H1 (cell line): ENCODE measurements at regions not wholly inside any gene's neighbourhood (a gene's known extent, or its start where the extent isn't known, plus 50 kb on each side); places are given as distances from the start of the nearest gene placed in this dataset.

Source experiments
- CTCF ChIA-PET: fragments of 300-600 bp; sonication (Branson Sonifier 250); formaldehyde crosslinking; loops from one replicate; lab custom pipeline; 2021; ENCODE audit not compliant: partially characterized antibody; lab: Charles Lee
- POLR2A ChIA-PET: fragments of 300-600 bp; sonication (Branson Sonifier 250); formaldehyde crosslinking; loops from one replicate; lab custom pipeline; 2021; ENCODE audit warnings: inconsistent platforms; ENCODE audit not compliant: partially characterized antibody; lab: Charles Lee
- DNase-seq, 2 experiments: peaks; one replicate each; pipeline versions ENCODE4 v3.0.0 to v3.0.0-alpha.2; 2010 to 2022; ENCODE audit warnings: low spot score in 2 of 2, low read depth in 1 of 2, mixed read lengths in 1 of 2
- FAIRE-seq: peaks from 2 replicates; lab custom pipeline; 2011; peaks lifted over from hg19 to GRCh38; lab: Jason Lieb, UNC
- H2AFZ ChIP-seq: 2 replicates; pipeline ENCODE4 v1.8.1; 2012; ENCODE audit warnings: low read length, inconsistent platforms
- H2AK5ac ChIP-seq: 2 replicates; pipeline ENCODE4 v1.6.1; 2013; ENCODE audit warnings: low read depth, low read length
- H2BK120ac ChIP-seq: replicated peaks from 2 replicates; pipeline ENCODE3; 2013; ENCODE audit warnings: low read depth, low read length, inconsistent platforms
- H2BK12ac ChIP-seq: 2 replicates; pipeline ENCODE4 v1.6.1; 2013; ENCODE audit warnings: low read depth, low read length
- H2BK15ac ChIP-seq: 2 replicates; pipeline ENCODE4 v1.6.1; 2013; ENCODE audit warnings: low read length
- H2BK20ac ChIP-seq: 2 replicates; pipeline ENCODE4 v1.6.1; 2013; ENCODE audit warnings: low read length
- H2BK5ac ChIP-seq: 2 replicates; pipeline ENCODE4 v1.6.1; 2013; ENCODE audit warnings: low read depth, low read length
- H3K14ac ChIP-seq: 2 replicates; pipeline ENCODE4 v1.6.1; 2013; ENCODE audit warnings: inconsistent platforms; ENCODE audit not compliant: insufficient read length
- H3K18ac ChIP-seq: 2 replicates; pipeline ENCODE4 v1.6.1; 2013; ENCODE audit warnings: low read length; ENCODE audit errors: extremely low read depth
- H3K23ac ChIP-seq: 2 replicates; pipeline ENCODE4 v1.6.1; 2013; ENCODE audit warnings: inconsistent platforms; ENCODE audit not compliant: insufficient read length
- H3K23me2 ChIP-seq: 2 replicates; pipeline ENCODE4 v1.6.1; 2013; ENCODE audit warnings: low read depth, low read length
- H3K27ac ChIP-seq: 2 replicates; pipeline ENCODE4 v1.6.1; 2011; ENCODE audit warnings: low read depth, low read length, inconsistent platforms
- H3K27me3 ChIP-seq, 4 experiments: replicated peaks in 1 of 4; 1 replicate in 1 of 4; 2 replicates in 3 of 4; pipeline versions ENCODE4 v1.6.1 to v1.8.1; 2011 to 2013; ENCODE audit warnings: low read length in 3 of 4, mild to moderate bottlenecking in 3 of 4, inconsistent platforms in 2 of 4, mixed read lengths in 2 of 4, moderate library complexity in 1 of 4; ENCODE audit not compliant: control insufficient read depth in 3 of 4, insufficient read depth in 3 of 4; ENCODE audit errors: extremely low read depth in 1 of 4
- H3K36me3 ChIP-seq, 4 experiments: 2 replicates each; pipeline versions ENCODE4 v1.6.1 to v1.8.1; 2011 to 2013; ENCODE audit warnings: mild to moderate bottlenecking in 4 of 4, low read length in 3 of 4, moderate library complexity in 2 of 4, control low read depth in 1 of 4, inconsistent platforms in 1 of 4; ENCODE audit not compliant: insufficient read depth in 4 of 4, control insufficient read depth in 2 of 4
- H3K4ac ChIP-seq: replicated peaks from 2 replicates; pipeline ENCODE3; 2013; ENCODE audit warnings: low read length, low read depth, mixed read lengths, inconsistent platforms; ENCODE audit not compliant: insufficient read length
- H3K4me1 ChIP-seq, 4 experiments: replicated peaks in 1 of 4; 1 replicate in 1 of 4; 2 replicates in 3 of 4; pipeline versions ENCODE4 v1.6.1 to v1.8.1; 2011 to 2013; ENCODE audit warnings: low read length in 3 of 4, inconsistent platforms in 2 of 4, mixed read lengths in 1 of 4; ENCODE audit not compliant: insufficient read depth in 4 of 4, control insufficient read depth in 3 of 4
- H3K4me2 ChIP-seq, 2 experiments: 2 replicates each; pipeline versions ENCODE4 v1.6.1 to v1.8.1; 2011 to 2013; ENCODE audit warnings: low read depth in 2 of 2, low read length in 2 of 2, control low read depth in 1 of 2, inconsistent platforms in 1 of 2, mild to moderate bottlenecking in 1 of 2; ENCODE audit not compliant: insufficient read depth in 1 of 2
- H3K4me3 ChIP-seq, 4 experiments: fragments of 200-600, 300-600 bp in 1 of 4; sonication (generic), shearing (Covaris generic), sonication (Bioruptor Twin) in 1 of 4; 2 replicates each; pipeline versions ENCODE4 v1.5.1 to v1.8.1; 2011 to 2016; ENCODE audit warnings: low read length in 4 of 4, low read depth in 3 of 4, control low read depth in 2 of 4, inconsistent platforms in 2 of 4, mild to moderate bottlenecking in 2 of 4, mixed read lengths in 1 of 4, moderate library complexity in 1 of 4; ENCODE audit not compliant: insufficient read depth in 2 of 4; ENCODE audit errors: extremely low read depth in 1 of 4
- H3K56ac ChIP-seq: replicated peaks from 2 replicates; pipeline ENCODE3; 2013; ENCODE audit warnings: low read depth, mild to moderate bottlenecking, mixed read lengths, low read length, inconsistent platforms; ENCODE audit not compliant: insufficient read length
- H3K79me1 ChIP-seq: 2 replicates; pipeline ENCODE4 v1.6.1; 2013; ENCODE audit warnings: low read depth, low read length, control low read depth
- H3K79me2 ChIP-seq, 2 experiments: 2 replicates each; pipeline versions ENCODE4 v1.6.1 to v1.8.1; 2012 to 2013; ENCODE audit warnings: low read length in 2 of 2, mild to moderate bottlenecking in 2 of 2, inconsistent platforms in 1 of 2; ENCODE audit not compliant: insufficient read depth in 2 of 2, control insufficient read depth in 1 of 2
- H3K9ac ChIP-seq, 4 experiments: replicated peaks in 1 of 4; 1 replicate in 1 of 4; 2 replicates in 3 of 4; pipeline versions ENCODE4 v1.6.1 to v1.8.1; 2011 to 2013; ENCODE audit warnings: low read depth in 3 of 4, low read length in 3 of 4, control low read depth in 2 of 4, mild to moderate bottlenecking in 2 of 4, moderate library complexity in 2 of 4, inconsistent platforms in 1 of 4; ENCODE audit errors: extremely low read depth in 1 of 4
- H3K9me3 ChIP-seq, 2 experiments: 2 replicates each; pipeline versions ENCODE4 v1.6.1 to v1.8.1; 2012 to 2013; ENCODE audit warnings: mild to moderate bottlenecking in 2 of 2, moderate library complexity in 2 of 2, control low read depth in 1 of 2, inconsistent platforms in 1 of 2, low read depth in 1 of 2, low read length in 1 of 2, mixed read lengths in 1 of 2; ENCODE audit not compliant: insufficient read depth in 2 of 2
- H4K20me1 ChIP-seq, 2 experiments: replicated peaks in 1 of 2; 2 replicates each; pipeline versions ENCODE3 to v1.8.1; 2011 to 2013; ENCODE audit warnings: inconsistent platforms in 2 of 2, low read length in 2 of 2, mild to moderate bottlenecking in 1 of 2; ENCODE audit not compliant: insufficient read depth in 2 of 2, control insufficient read depth in 1 of 2
- H4K5ac ChIP-seq: 2 replicates; pipeline ENCODE4 v1.6.1; 2013; ENCODE audit warnings: low read length, low read depth, mixed read lengths, inconsistent platforms; ENCODE audit not compliant: insufficient read length
- H4K8ac ChIP-seq: 2 replicates; pipeline ENCODE4 v1.8.0; 2013; ENCODE audit warnings: mild to moderate bottlenecking, moderate library complexity, low read length, inconsistent platforms; ENCODE audit not compliant: insufficient read depth; ENCODE audit errors: extremely low read depth
- H4K91ac ChIP-seq: replicated peaks from 2 replicates; pipeline ENCODE3; 2013; ENCODE audit warnings: low read length, mixed read lengths, inconsistent platforms; ENCODE audit not compliant: insufficient read length
- CBX5 ChIP-seq: fragments of 300-800, 300-1000 bp; sonication (generic); IDR thresholded peaks from 2 replicates; pipeline ENCODE4 v1.7.1; 2016; ENCODE audit warnings: antibody characterized with exemption, low read length, low read depth
- CHD1 ChIP-seq: IDR thresholded peaks from 2 replicates; pipeline ENCODE4 v1.6.1; 2012; ENCODE audit warnings: low read depth, low read length, improper control_type of control experiment
- CTCF ChIP-seq, 3 experiments: IDR thresholded peaks; 1 replicate in 2 of 3; 2 replicates in 1 of 3; pipeline versions ENCODE4 v1.5.1 to v1.6.1; 2011; ENCODE audit warnings: low read length in 3 of 3, mild to moderate bottlenecking in 3 of 3, inconsistent platforms in 2 of 3, low read depth in 1 of 3, moderate library complexity in 1 of 3; ENCODE audit not compliant: insufficient read depth in 1 of 3; ENCODE audit errors: control extremely low read depth in 1 of 3
- E2F6 ChIP-seq: IDR thresholded peaks from 2 replicates; pipeline ENCODE4 v1.6.1; 2012; ENCODE audit warnings: inconsistent platforms
- EP300 ChIP-seq, 2 experiments: IDR thresholded peaks; 1 replicate in 1 of 2; 2 replicates in 1 of 2; pipeline ENCODE4 v1.6.1; 2011 to 2012; ENCODE audit warnings: low read depth in 2 of 2, low read length in 2 of 2, mild to moderate bottlenecking in 2 of 2, borderline replicate concordance in 1 of 2, inconsistent platforms in 1 of 2, moderate library complexity in 1 of 2
- JUND ChIP-seq: IDR thresholded peaks from 2 replicates; pipeline ENCODE4 v1.6.1; 2011; ENCODE audit warnings: mild to moderate bottlenecking, improper control_type of control experiment, low read length
- KDM4A ChIP-seq: IDR thresholded peaks from one replicate; pipeline ENCODE4 v1.7.1; 2012; ENCODE audit warnings: low read depth, mild to moderate bottlenecking, moderate library complexity, low read length, inconsistent platforms; ENCODE audit not compliant: severe bottlenecking
- SIN3A ChIP-seq, 2 experiments: IDR thresholded peaks in 1 of 2; conservative IDR thresholded peaks in 1 of 2; 2 replicates each; pipeline ENCODE4 v1.6.1; 2011 to 2012; ENCODE audit warnings: low read length in 2 of 2, improper control_type of control experiment in 1 of 2, low read depth in 1 of 2, mild to moderate bottlenecking in 1 of 2
- SP2 ChIP-seq: IDR thresholded peaks from 2 replicates; pipeline ENCODE4 v1.6.1; 2012; ENCODE audit warnings: mild to moderate bottlenecking, low read length, inconsistent platforms
- TEAD4 ChIP-seq: IDR thresholded peaks from 2 replicates; pipeline ENCODE4 v1.6.1; 2012; ENCODE audit warnings: low read depth, low read length, inconsistent platforms, mixed read lengths
- WGBS, 2 experiments: shearing (Covaris generic) in 1 of 2; methylation state at CpG; one replicate each; pipeline versions ENCODE4 v1.1.6 to v1.1.7; 2013 to 2015; ENCODE audit warnings: low lambda C conversion rate in 2 of 2, mixed read lengths in 2 of 2, inconsistent platforms in 1 of 2, low coverage in 1 of 2, missing lambda C conversion rate in 1 of 2; ENCODE audit not compliant: insufficient replicate concordance in 2 of 2, insufficient coverage in 1 of 2, insufficient read length in 1 of 2; ENCODE audit errors: extremely low coverage in 1 of 2, missing lambda C conversion rate in 1 of 2; 5-methylcytosine and 5-hydroxymethylcytosine counted together

- H2BK12ac ChIP-seq = peak overlapping the region; percentile 86
- peak overlapping the region; percentile 78 for H4K5ac ChIP-seq
- H2AK5ac ChIP-seq = no peak overlapping the region; the same call in 1 of the 2 replicates
- no peaks in the 10 kb centered on the region for H3K9me3 ChIP-seq
- no peaks in the 10 kb centered on the region for H3K79me1 ChIP-seq
- H2BK5ac ChIP-seq = peak overlapping the region; percentile 82; the same call in 1 of the 2 replicates
- no peaks in the 10 kb centered on the region; the same call in 1 of the 2 replicates for H3K23me2 ChIP-seq
- H3K23ac ChIP-seq = no peak overlapping the region
- no peaks in the 10 kb centered on the region for H4K20me1 ChIP-seq
- H3K4me3 ChIP-seq = no peak overlapping the region
- peak overlapping the region; percentile 96 for H2AFZ ChIP-seq
- DNase-seq (peak; percentile 47 to 52), FAIRE-seq (peak; percentile 93)
- peak overlapping the region; percentile 41 for H3K18ac ChIP-seq
- H3K79me2 ChIP-seq = no peaks in the 10 kb centered on the region
- H3K4me1 ChIP-seq = peaks cover 2 to 10% (median 3%) of the 10 kb centered on the region in 4 experiments; a peak in 6 of 7 replicates
- H3K27ac ChIP-seq = peak overlapping the region; percentile 77; the same call in 1 of the 2 replicates
- H3K4ac ChIP-seq = peak overlapping the region; percentile 89
- no peak overlapping the region for H4K8ac ChIP-seq
- H2BK15ac ChIP-seq = no peak overlapping the region; the same call in 1 of the 2 replicates
- H3K9ac ChIP-seq = no peak overlapping the region; a peak in 1 of 7 replicates
- ChIA-PET POLR2A (no interaction called here), CTCF (no interaction called here)
- H3K36me3 ChIP-seq = no peaks in the 10 kb centered on the region
- no peak overlapping the region for H3K56ac ChIP-seq
- H2BK120ac ChIP-seq = peak overlapping the region; percentile 39
- H3K4me2 ChIP-seq = peak overlapping the region; percentile 16 to 36; a peak in 2 of 4 replicates
- peak overlapping the region; percentile 4; the same call in 1 of the 2 replicates for H2BK20ac ChIP-seq
- H3K14ac ChIP-seq = no peak overlapping the region
- H4K91ac ChIP-seq = peak overlapping the region; percentile 32
- WGBS, 2 experiments = 64% methylated on average over 3 of the region's 3 CpGs; no CpG with 5 or more reads in 1 of the 2 experiments
- H3K27me3 ChIP-seq = no peaks in the 10 kb centered on the region
- TF ChIP-seq SIN3A (conservative IDR thresholded peaks at IDR 0.05 in 1 of 2, IDR thresholded peaks at IDR 0.05 in 1 of 2; ENCODE audit: low read depth in 1 of 2, low read length in 2 of 2) (no peak), JUND (no peak), CBX5 (no peak), CHD1 (no peak), E2F6 (peak; percentile 58; the same call in 1 of the 2 replicates), KDM4A (no peak), EP300 (IDR thresholded peaks at IDR 0.05; ENCODE audit: borderline replicate concordance in 1 of 2, low read depth in 2 of 2, low read length in 2 of 2) (peak in 1 of 2 experiments; percentile 41; a peak in 1 of 3 replicates), SP2 (no peak), CTCF (IDR thresholded peaks at IDR 0.05; ENCODE audit: control extremely low read depth in 1 of 3, insufficient read depth in 1 of 3, low read depth in 1 of 3, low read length in 3 of 3) (no peak), TEAD4 (peak; percentile 92)
Observed at GRCh38 chr1:185401019-185401418, 84.0 kb upstream of the IVNS1ABP start.
